Dermis blood vessel endothelial cell (primary cell): ENCODE measurements at regions not wholly inside any gene's neighbourhood (a gene's known extent, or its start where the extent isn't known, plus 50 kb on each side); places are given as distances from the start of the nearest gene placed in this dataset.

ENCODE experiments used
- DNase-seq: peaks from one replicate; pipeline ENCODE4 v3.0.0; 2010

GRCh38 chr13:22325761-22326160, 654.9 kb downstream of the FGF9 start:
- DNase-seq: no peak

GRCh38 chr13:22332416-22332815, 661.5 kb downstream of the FGF9 start:
- DNase-seq: no peak

GRCh38 chr13:22336460-22336859, 665.6 kb downstream of the FGF9 start:
- DNase-seq: no peak

DNA sequence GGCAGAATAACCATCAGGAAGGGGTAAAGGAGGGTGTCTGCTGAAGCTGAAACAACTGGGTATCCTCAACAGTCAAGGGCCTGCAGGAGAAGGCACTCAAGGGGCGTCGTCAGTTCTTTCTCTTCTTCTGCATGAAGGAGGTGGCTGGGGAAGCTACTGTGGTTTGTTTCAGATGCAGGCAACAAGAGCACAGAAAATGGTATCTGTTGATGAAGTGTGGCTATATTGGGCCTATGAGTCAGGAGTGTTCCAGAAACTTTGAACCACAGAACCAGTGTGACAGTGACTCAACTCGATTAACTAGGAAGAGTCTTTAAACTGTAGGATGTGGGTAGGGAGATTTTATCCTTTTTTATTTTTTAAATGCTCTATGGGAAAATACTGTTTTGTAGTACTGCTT, 686.3 kb downstream of the FGF9 start:
- no peak for DNase-seq

- no peak for DNase-seq
Measured at GRCh38 chr13:22369090-22369489, 698.2 kb downstream of the FGF9 start.

- no peak for DNase-seq
Measured at GRCh38 chr13:22369840-22370239, 699.0 kb downstream of the FGF9 start.

GRCh38 chr13:22372261-22372660, 701.4 kb downstream of the FGF9 start:
- no peak for DNase-seq

DNA sequence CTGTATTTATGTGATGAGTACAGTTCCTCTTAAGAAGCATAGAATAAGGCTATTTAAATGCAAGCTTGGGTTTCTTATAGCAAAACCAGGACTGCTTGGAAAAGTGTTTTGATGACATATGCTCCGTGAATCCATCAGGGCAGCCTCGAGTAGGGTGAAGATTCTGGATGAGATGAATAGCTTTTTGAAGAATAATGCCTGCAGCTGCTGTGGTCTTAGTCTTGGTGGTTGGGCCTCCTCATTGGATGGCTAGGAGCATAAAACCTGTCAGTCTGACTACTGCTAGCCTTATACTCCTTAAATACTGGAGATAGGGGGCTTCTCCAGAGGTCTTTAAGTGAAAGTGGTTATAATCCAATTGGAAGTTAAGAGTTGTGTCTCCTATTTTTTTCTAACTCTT, 704.3 kb downstream of the FGF9 start:
- DNase-seq: no peak

DNA sequence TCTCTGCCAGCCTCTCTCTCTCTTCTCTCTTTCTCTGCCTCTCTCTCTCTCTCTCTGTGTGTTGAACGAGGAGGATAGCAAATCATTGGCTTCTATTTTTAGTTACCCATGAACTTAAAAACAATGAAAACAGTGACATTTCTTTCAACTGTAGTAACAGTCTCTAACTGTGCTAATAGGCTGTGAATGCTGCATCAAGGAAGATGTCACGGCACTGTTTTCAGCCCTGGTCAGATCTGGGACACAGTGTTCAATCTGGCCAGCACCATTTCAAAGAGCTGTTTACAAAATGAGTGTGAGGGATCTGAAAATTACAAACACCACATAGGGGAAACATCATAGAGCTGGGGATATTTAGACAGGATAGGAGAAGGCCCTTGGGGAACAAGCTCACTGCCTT, 717.0 kb downstream of the FGF9 start:
- DNase-seq: no peak

- no peak for DNase-seq
Measured at GRCh38 chr13:22399801-22400420, 729.0 kb downstream of the FGF9 start.

DNA sequence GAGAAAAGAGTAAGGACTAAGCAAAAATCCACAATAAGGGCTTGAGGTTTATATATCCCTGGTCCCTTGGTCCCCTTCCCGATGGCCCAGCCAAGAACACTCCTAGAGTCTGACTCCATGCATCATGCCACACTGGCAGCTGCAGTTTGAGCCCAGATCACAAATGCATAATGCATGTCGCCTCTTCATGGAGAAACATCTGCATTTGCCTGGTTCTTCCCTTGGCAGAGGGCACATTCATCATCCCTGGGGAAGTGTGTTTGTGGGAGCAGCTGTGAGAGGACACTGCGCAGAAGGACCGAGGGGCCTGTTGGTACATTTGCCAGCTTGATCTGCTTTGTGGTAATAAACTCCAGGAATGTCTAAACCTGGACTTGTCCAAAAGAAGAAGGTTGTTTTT, 731.8 kb downstream of the FGF9 start:
- DNase-seq: no peak

GRCh38 chr13:22403144-22403543, 732.3 kb downstream of the FGF9 start:
- DNase-seq: no peak

DNA sequence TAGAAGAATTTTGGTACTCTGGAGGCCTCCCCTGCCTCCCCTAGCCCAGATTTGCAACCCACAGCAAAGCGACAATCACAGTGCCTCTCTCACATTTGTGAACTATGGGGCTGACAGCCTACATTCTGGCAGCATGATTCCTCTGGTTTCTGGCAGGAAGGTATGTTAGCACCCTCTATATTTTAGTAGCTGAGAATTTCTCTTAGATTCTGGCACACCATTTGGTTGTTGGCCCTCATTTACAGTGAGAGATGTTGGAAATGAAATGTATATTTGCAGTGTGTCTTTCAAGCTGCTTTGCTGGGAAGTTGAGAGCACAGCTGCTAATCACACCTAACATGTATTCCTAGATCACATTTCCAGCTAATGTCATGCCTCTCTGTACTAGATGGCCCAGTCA, 735.0 kb downstream of the FGF9 start:
- DNase-seq: no peak

DNA sequence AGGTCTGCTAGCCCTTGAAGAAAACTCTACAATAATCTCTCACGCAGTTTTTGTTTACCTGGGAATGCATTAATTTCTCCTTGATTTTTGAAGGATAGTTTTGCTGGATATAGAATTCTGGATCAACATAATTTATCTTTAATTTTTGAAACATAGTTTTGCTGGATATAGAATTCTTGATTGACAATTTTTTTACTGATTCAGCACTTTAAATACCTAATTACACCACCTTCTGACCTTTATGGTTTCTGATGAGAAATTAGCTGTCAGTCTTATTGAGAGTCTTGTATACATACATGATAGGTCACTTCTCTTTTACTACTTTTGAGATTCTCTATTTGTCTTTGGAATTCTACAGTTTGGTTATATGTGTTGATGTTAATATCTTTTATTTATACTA, 741.6 kb downstream of the FGF9 start:
- DNase-seq: no peak

GRCh38 chr13:22422023-22422422, 751.1 kb downstream of the FGF9 start:
- DNase-seq: no peak

GRCh38 chr13:22422712-22423111, 751.8 kb downstream of the FGF9 start:
- DNase-seq: no peak

- DNase-seq: no peak
Measured at GRCh38 chr13:22423261-22423660, 752.4 kb downstream of the FGF9 start.

DNA sequence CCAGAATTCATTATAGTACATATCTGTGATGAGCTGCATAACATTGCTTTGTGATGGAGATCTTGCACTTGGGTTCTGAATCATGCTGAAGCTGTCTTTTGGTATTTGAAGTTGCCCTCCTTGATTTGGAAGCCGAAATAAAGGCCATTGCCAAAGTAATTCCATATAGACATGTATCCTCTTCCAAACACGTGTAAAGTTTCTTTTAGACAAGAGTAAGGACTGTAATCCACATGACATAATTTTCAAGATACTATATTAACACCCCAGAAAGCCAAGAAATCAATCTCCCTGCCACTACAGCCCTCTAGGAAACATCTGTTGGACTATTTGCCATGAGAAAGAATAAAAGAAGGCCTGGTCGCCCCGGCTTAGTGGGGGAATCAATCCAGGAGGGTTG, 754.2 kb downstream of the FGF9 start:
- DNase-seq: no peak

GRCh38 chr13:22427066-22427465, 753.7 kb upstream of the SGCG start:
- DNase-seq: no peak

DNA sequence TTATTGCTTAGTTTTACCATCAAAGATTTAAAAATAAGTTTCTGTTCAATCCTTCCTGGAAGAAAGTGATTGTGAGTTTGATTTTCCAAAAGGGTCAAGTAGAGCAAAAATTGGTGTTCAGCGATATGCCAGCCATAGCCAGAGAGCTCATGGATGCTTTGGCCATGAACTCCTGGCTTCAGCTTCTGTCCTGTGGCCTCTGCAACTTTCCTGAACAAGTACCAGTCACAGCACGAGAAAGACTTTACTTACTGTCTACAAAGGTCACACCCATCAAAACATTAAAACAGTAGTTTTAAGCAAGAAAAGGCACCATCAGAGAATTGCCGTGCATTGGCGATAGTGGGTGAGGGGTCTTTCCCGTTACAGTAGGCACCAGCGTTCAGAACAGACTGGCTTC, 753.0 kb upstream of the SGCG start:
- no peak for DNase-seq

DNA sequence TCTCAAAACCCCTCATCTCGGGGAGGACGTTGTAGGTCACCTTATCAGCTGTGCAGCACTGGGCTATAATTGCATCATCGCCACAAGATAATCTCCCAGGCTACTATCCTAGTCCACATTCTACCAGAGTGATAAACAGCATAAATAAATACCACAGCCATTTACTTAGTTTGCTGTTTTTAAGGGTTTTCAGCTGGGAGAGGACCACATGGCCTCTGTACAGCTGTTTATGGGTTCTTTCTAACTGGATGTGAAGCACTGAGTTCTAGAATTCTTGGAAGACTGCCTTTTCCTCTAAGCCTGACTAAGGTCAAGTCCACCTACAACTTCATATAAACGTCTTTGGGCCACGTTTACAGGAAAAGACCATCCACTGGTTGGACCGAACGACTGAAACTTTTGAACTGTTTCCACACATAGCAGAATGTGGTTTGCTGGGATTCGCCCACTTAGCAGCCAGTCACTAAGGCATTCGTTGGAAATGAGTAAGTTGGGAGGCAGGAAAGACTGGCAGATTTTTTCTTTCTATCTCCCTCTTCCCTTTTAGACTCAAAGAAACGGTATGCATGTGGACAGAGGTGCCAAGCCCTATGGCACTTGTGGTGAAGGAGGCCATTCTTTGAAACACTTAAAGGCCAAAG, 752.5 kb upstream of the SGCG start:
- DNase-seq: no peak

DNA sequence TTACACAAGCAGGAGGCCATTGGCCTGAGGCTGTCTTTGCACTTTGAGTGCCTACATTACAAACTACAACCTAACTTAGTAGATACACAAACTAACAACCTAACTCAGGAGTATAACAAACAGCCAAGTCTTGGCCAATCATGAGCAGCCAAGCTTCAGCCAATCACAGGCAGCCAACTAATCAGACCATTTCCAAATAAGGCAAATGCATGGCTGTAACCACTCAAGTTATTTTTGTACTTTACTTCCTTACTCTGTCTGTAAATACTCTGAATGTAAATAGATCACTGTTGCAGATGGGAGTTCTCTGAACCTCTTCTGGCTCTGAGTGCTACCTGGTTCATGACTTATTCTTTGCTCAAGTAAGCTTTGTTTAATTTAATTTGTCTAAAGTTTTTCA, 748.1 kb upstream of the SGCG start:
- DNase-seq: no peak

DNA sequence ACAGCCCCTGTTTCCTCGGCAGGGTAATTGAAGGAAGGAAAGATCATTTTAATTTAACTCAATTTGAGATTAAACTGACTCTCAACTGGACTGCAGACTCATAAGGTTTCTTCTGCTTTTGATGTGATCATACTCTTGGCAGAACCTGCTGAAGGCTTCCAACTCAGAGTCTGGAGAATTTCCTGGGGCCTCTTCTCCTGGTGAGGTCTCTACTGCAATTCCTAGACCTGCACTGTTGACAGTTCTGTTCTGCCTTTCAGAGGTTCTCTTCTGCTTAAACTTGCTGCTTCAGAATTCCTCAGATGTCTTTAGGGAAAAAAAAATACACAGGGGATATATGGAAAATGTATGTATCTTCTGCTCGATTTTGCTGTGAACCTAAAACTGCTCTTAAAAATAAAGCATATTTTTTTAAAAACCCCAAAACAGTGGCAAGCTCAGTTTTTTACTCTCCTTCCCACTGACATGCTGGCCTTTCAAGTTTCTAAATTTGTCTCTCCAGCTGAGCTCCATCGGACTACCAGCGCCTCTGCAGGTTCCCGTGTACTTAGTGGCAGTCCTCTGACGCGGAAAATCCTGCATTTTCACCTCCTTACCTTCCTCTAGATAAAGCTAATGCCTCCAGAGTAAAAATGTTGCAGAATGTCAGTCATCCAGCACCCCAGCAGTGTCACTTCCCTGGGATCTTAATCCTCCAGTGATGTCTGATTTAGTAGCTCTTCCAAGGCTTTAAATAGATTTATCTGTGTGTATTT, 733.5 kb upstream of the SGCG start:
- DNase-seq: no peak

DNA sequence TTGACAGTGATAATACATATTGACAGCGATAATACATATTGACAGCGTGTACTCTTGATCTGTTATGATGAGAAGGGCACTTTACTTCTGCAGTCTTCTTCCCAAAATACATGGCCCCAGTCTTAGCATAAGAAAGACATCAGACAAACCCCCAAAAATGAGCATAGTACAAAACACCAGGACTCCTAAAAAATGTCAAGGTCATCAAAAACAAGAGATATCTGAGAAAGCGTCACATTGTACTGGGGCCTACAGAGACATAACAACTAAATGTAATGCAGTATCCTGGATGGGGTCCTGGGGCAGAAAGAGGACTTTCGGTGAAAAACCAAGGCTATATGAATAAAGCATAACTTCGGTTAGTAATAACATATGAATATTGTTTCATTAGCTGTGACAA, 731.5 kb upstream of the SGCG start:
- DNase-seq: no peak
